ENCODE measurements at regions not wholly inside any gene's neighbourhood (a gene's known extent, or its start where the extent isn't known, plus 50 kb on each side); places are given as distances from the start of the nearest gene placed in this dataset.

- no peak for TF ChIP-seq FOSL2 (IDR thresholded peaks at IDR 0.05)
- no peak for TF ChIP-seq FOSL2 (CRISPR knock-in tag; IDR thresholded peaks at IDR 0.05)
These were observed 573.0 kb downstream of the FOXG1 start (continued) for GRCh38 chr14:29339494-29340172.

- FAIRE-seq (no peak), DNase-seq (ENCODE audit: low read depth in 1 of 2, low spot score in 1 of 2) (no peak), ATAC-seq (no peak)
- Histone ChIP-seq H3K4me1 (no peaks in the 10 kb centered on the region), H3K4me3 (no peak overlapping the region), H3K27ac (no peak overlapping the region), H3K9me3 (no peaks in the 10 kb centered on the region), H3K4me2 (no peak overlapping the region)
- ChIA-PET POLR2A (no interaction called here), CTCF (no interaction called here)
- 3% methylated on average over 1 of the region's 1 CpG for WGBS (ENCODE audit: missing lambda C conversion rate)
- TF ChIP-seq CBX8 (IDR thresholded peaks at IDR 0.05): no peak
- no peak for TF ChIP-seq EHMT2 (IDR thresholded peaks at IDR 0.05; ENCODE audit: low read depth)
- TF ChIP-seq GATA3 (IDR thresholded peaks at IDR 0.05; ENCODE audit: borderline replicate concordance): no peak
- no peak for TF ChIP-seq POLR2A (IDR thresholded peaks at IDR 0.05; ENCODE audit: low read length)
- no peak for TF ChIP-seq CHD2 (IDR thresholded peaks at IDR 0.05; ENCODE audit: low read length, partially characterized antibody)
- TF ChIP-seq TFCP2L1 (CRISPR knock-in tag; IDR thresholded peaks at IDR 0.05): no peak
- no peak for TF ChIP-seq SMC3 (IDR thresholded peaks at IDR 0.05)
- no peak for TF ChIP-seq EHF (CRISPR knock-in tag; IDR thresholded peaks at IDR 0.05)
- TF ChIP-seq, protein P1, sequence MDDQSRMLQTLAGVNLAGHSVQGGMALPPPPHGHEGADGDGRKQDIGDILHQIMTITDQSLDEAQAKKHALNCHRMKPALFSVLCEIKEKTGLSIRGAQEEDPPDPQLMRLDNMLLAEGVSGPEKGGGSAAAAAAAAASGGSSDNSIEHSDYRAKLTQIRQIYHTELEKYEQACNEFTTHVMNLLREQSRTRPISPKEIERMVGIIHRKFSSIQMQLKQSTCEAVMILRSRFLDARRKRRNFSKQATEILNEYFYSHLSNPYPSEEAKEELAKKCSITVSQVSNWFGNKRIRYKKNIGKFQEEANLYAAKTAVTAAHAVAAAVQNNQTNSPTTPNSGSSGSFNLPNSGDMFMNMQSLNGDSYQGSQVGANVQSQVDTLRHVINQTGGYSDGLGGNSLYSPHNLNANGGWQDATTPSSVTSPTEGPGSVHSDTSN (IDR thresholded peaks at IDR 0.05): no peak
- TF ChIP-seq CEBPB (IDR thresholded peaks at IDR 0.05): no peak
- no peak for TF ChIP-seq REST (IDR thresholded peaks at IDR 0.05)
- no peak for TF ChIP-seq ZC3H11A (IDR thresholded peaks at IDR 0.05)
These were observed 579.1 kb downstream of the PRKD1 start for GRCh38 chr14:29348504-29348903.

- DNase-seq (ENCODE audit: low read depth in 1 of 2, low spot score in 1 of 2): no peak
- ATAC-seq: no peak
- ChIA-PET CTCF (no interaction called here), POLR2A (no interaction called here)
- Histone ChIP-seq H3K4me2 (no peak overlapping the region), H3K4me3 (no peak overlapping the region), H3K4me1 (no peaks in the 10 kb centered on the region), H3K27ac (no peak overlapping the region), H3K9me3 (no peaks in the 10 kb centered on the region)
- WGBS (ENCODE audit: missing lambda C conversion rate): 34% methylated on average over 3 of the region's 3 CpGs
- FAIRE-seq: no peak
- TF ChIP-seq ZFP36 (IDR thresholded peaks at IDR 0.05; ENCODE audit: borderline replicate concordance, partially characterized antibody): no peak
- peak; percentile 51 for TF ChIP-seq MAFK (IDR thresholded peaks at IDR 0.05; ENCODE audit: partially characterized antibody)
- TF ChIP-seq JUN (IDR thresholded peaks at IDR 0.05): no peak
These were observed 577.2 kb downstream of the PRKD1 start for GRCh38 chr14:29350496-29350895.

GRCh38 chr14:29351996-29352705 is 575.5 kb downstream of the PRKD1 start:
- H3K9me3 ChIP-seq: no peaks in the 10 kb centered on the region
- no peak overlapping the region for H3K4me3 ChIP-seq
- DNase-seq (ENCODE audit: low read depth in 1 of 2, low spot score in 1 of 2): no peak
- ATAC-seq: no peak
- POLR2A ChIA-PET: no interaction called here
- 32% methylated on average over 4 of the region's 4 CpGs for WGBS (ENCODE audit: missing lambda C conversion rate)
- H3K27ac ChIP-seq: no peak overlapping the region
- H3K4me1 ChIP-seq: no peaks in the 10 kb centered on the region
- CTCF ChIA-PET: no interaction called here
- no peak overlapping the region for H3K4me2 ChIP-seq
- FAIRE-seq: no peak
- no peak for TF ChIP-seq RCOR1 (IDR thresholded peaks at IDR 0.05; ENCODE audit: low read depth, low read length)
- no peak for TF ChIP-seq POLR2A (IDR thresholded peaks at IDR 0.05; ENCODE audit: low read length)
- TF ChIP-seq ATOH8 (CRISPR knock-in tag; IDR thresholded peaks at IDR 0.05; ENCODE audit: low read depth): no peak
- TF ChIP-seq TFCP2L1 (CRISPR knock-in tag; IDR thresholded peaks at IDR 0.05): no peak
- TF ChIP-seq HES2 (IDR thresholded peaks at IDR 0.05): no peak
- no peak for TF ChIP-seq RAD21 (conservative IDR thresholded peaks at IDR 0.05 in 1 of 2, IDR thresholded peaks at IDR 0.05 in 1 of 2)
- no peak for TF ChIP-seq HMGXB4 (CRISPR knock-in tag; IDR thresholded peaks at IDR 0.05; ENCODE audit: borderline replicate concordance)
- TF ChIP-seq CHD4 (IDR thresholded peaks at IDR 0.05; ENCODE audit: borderline replicate concordance): no peak
- TF ChIP-seq GATA3 (IDR thresholded peaks at IDR 0.05; ENCODE audit: borderline replicate concordance): no peak
- no peak for TF ChIP-seq TP53 (CRISPR knock-in tag; IDR thresholded peaks at IDR 0.05)
- TF ChIP-seq FOSB (CRISPR knock-in tag; IDR thresholded peaks at IDR 0.05): no peak
- TF ChIP-seq NFE2L2 (conservative IDR thresholded peaks at IDR 0.05; ENCODE audit: low read length): no peak

All from A549 (cell line).